ENCODE measurements at regions not wholly inside any gene's neighbourhood (a gene's known extent, or its start where the extent isn't known, plus 50 kb on each side); places are given as distances from the start of the nearest gene placed in this dataset.
"Not testable (repeated sequence)": the region's sequence is repeated elsewhere in the genome, so short reads cannot be mapped to it uniquely, and the experiment has no call there.

- no peak for DNase-seq (ENCODE audit: extremely low read depth in 1 of 2, low read depth in 1 of 2)
Observed at GRCh38 chr4:110837896-110838450, 215.1 kb upstream of the PITX2 start.

GRCh38 chr4:110840221-110840654 is 217.4 kb upstream of the PITX2 start:
- no peak for DNase-seq (ENCODE audit: extremely low read depth in 1 of 2, low read depth in 1 of 2)

- no peak for DNase-seq (ENCODE audit: extremely low read depth in 1 of 2, low read depth in 1 of 2)
Observed at GRCh38 chr4:110848787-110849186, 225.9 kb upstream of the PITX2 start.

GRCh38 chr4:110849461-110849860 is 226.6 kb upstream of the PITX2 start:
- DNase-seq (ENCODE audit: extremely low read depth in 1 of 2, low read depth in 1 of 2): no peak

GRCh38 chr4:110850461-110851442 is 227.9 kb upstream of the PITX2 start:
- no peak for DNase-seq (ENCODE audit: extremely low read depth in 1 of 2, low read depth in 1 of 2)

GRCh38 chr4:110851989-110852388 is 229.1 kb upstream of the PITX2 start:
- no peak for DNase-seq (ENCODE audit: extremely low read depth in 1 of 2, low read depth in 1 of 2)

- DNase-seq (ENCODE audit: extremely low read depth in 1 of 2, low read depth in 1 of 2): no peak
Observed at GRCh38 chr4:110852793-110853192, 229.9 kb upstream of the PITX2 start.

- DNase-seq (ENCODE audit: extremely low read depth in 1 of 2, low read depth in 1 of 2): no peak
Observed at GRCh38 chr4:110853242-110853641, 230.4 kb upstream of the PITX2 start.

GRCh38 chr4:110854021-110854678 is 231.3 kb upstream of the PITX2 start:
- DNase-seq (ENCODE audit: extremely low read depth in 1 of 2, low read depth in 1 of 2): no peak

GRCh38 chr4:110860125-110860524 is 237.2 kb upstream of the PITX2 start:
- no peak for DNase-seq (ENCODE audit: extremely low read depth in 1 of 2, low read depth in 1 of 2)

GRCh38 chr4:110860901-110861300 is 238.0 kb upstream of the PITX2 start:
- DNase-seq (ENCODE audit: extremely low read depth in 1 of 2, low read depth in 1 of 2): no peak

GRCh38 chr4:110865611-110866259 is 242.9 kb upstream of the PITX2 start:
- DNase-seq (ENCODE audit: extremely low read depth in 1 of 2, low read depth in 1 of 2): no peak

- no peak for DNase-seq (ENCODE audit: extremely low read depth in 1 of 2, low read depth in 1 of 2)
Observed at GRCh38 chr4:110867251-110867960, 244.5 kb upstream of the PITX2 start.

GRCh38 chr4:110867981-110868720 is 245.3 kb upstream of the PITX2 start:
- no peak for DNase-seq (ENCODE audit: extremely low read depth in 1 of 2, low read depth in 1 of 2)

GRCh38 chr4:110869114-110869513 is 246.2 kb upstream of the PITX2 start:
- DNase-seq (ENCODE audit: extremely low read depth in 1 of 2, low read depth in 1 of 2): no peak

- no peak for DNase-seq (ENCODE audit: extremely low read depth in 1 of 2, low read depth in 1 of 2)
Observed at GRCh38 chr4:110869862-110870572, 247.1 kb upstream of the PITX2 start.

GRCh38 chr4:110876214-110876613 is 253.3 kb upstream of the PITX2 start:
- not testable (repeated sequence) for DNase-seq (ENCODE audit: extremely low read depth in 1 of 2, low read depth in 1 of 2)

- DNase-seq (ENCODE audit: extremely low read depth in 1 of 2, low read depth in 1 of 2): no peak
Observed at GRCh38 chr4:110876866-110877265, 254.0 kb upstream of the PITX2 start.

GRCh38 chr4:110877778-110878370 is 255.0 kb upstream of the PITX2 start:
- no peak for DNase-seq (ENCODE audit: extremely low read depth in 1 of 2, low read depth in 1 of 2)

Measured in stimulated activated CD8-positive, alpha-beta memory T cell treated with anti-CD3 and anti-CD28 coated beads, Interleukin-7, amount 100 ng/mL, for 48 hours (primary cell).